ENCODE measurements at regions not wholly inside any gene's neighbourhood (a gene's known extent, or its start where the extent isn't known, plus 50 kb on each side); places are given as distances from the start of the nearest gene placed in this dataset.

DNA sequence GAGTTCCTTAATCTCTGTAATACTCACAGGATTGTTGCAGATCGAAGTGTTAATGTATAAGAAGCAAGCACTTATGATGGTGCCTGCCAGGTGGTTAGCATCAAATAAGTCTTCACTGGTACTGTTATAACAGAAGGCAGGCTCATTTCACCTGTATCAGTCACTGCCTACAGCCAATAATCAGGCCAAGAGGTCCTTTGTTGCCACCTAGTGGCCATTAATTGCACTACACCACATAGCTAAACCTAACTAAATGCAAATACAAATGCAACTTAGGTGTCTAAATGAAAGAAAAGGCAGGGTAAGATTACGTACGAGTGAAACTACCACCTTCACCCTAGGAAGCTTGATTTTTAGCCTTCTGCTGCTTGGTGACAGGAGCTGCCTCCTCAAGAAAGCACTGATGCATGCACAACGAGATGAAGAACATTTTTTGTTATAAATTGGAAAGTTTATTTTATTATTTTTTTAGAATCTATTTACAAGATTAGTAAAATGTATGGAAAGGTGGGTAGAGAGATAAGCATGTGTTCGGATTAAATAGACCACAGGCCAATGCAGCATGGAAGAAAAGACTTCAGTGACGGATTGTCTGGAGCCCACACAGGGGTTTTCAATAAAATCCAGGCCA is 334.8 kb upstream of the CAMK1G start:
- peak; percentile 10 for DNase-seq

DNA sequence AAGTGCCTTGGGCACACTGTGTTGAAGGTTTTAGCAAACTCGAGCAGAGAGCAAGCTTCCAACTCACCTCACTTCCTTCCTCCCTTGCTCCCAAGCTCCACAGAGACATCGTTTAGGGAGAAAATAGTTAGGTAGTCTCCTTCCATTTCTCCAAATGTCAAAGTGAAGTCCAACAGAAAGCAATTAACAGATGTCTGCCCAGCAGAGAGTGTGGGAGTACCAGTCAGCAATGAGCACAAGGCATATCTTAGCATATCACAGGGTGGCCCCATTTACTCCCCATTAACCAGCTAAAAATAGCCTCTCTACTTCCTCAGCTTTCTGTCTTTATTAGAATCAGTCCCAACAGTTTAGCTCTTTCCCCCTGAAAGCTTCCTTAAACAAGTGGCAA is 334.2 kb upstream of the CAMK1G start:
- DNase-seq, result no peak

DNA sequence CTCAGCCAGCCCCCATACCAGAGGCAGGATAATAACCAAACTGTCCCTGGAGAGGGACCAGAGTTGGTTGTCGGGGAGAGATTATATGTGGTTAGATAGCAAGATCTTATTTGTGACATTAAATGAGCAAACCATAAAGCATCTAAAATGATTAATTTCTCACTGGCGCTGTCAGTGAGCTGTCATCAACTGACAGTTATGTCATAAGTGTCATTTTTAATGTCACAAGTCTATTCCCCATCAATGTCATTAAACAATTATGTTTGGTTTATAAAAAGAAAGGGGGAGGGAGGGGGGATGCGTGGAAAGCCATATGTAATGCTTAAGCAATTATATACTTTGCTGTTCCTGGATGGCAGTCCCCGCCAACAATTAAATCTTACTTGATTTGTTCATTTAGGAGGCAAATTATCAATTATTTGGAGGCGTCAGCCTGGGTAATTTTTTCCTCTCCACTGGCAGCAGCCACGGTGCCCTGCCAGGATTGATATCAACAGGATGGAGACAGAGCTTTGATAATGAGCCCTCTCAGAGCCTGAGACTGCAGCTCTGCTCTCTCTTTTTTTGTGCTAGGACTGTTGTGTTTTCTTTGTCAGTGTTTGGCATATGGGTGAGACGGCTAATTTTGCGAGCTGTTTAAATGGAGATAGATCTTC is 333.6 kb upstream of the CAMK1G start:
- DNase-seq, result no peak

GRCh38 chr1:209250861-209251636 is 332.5 kb upstream of the CAMK1G start:
- no peak for DNase-seq

DNA sequence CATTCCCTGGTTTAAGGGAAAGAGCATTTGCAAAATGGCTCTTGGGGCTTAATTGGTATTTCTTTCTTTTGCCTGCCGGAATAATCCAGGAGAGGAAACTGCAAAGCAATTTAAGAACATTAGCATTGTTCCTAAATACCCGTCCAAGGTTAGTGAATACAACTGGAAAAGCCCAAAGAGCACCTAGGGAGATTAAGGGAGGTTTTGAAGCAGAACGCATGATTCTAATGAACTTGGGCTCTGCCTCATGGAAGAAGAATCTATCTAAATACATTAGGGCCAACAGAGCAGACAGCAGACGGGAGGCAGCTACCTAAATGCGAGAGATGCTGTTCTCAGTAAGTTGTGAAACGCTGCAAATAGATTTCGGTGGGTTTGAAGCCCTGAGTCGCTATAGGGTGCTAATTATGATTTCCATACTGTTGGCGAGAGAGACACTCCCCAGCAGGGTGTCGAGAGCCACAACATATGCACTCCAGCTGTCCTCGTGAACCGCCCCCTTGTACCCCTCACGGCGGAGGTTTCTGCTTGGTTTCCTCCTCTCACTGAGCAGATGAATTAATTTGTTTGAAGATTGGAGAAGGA is 326.7 kb upstream of the CAMK1G start:
- DNase-seq, result no peak

- DNase-seq, result no peak
Observed at GRCh38 chr1:209257454-209257853, 326.1 kb upstream of the CAMK1G start.

DNA sequence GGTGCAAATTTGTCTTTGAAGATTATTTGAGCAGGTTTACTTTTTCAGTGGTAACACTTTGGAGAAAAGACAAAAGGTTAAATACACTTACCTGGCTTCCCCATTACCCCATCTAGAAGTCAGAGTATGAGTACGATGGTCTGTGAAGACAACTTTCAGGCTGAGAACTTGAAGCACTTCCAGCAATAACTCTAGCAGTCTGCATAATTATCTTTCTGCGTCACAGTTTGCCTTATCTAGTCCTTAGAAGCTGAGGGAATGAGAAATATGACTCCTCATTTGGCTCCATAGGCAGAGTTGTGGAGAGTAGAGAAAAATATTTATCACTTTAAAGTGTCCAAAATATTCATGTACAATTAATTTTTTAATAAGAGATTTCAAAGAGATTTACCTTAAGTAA is 323.4 kb upstream of the CAMK1G start:
- DNase-seq, result no peak

- DNase-seq, result no peak
Observed at GRCh38 chr1:209262631-209263030, 320.9 kb upstream of the CAMK1G start.

DNA sequence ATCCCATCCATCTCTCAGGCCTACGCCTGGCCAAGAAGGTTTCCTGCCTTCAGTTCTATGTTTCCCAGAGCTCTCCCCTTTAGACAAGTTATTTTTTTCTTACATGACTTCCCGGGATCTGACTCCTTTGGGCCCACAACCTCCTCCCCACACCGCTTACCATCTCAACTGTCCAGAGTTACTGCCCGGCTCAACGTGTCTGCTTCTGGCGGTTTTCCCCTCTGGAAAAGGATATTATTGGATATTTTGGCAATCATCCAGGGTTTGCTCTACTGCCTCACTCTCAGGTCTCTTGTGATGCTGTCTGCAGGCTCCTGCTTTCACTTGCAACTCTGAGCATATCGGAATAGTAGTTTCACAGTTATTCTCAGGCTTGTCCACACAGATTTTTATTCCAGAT is 318.2 kb upstream of the CAMK1G start:
- no peak for DNase-seq

- DNase-seq, result no peak
Observed at GRCh38 chr1:209266590-209267205, 316.8 kb upstream of the CAMK1G start.

- no peak for DNase-seq
Observed at GRCh38 chr1:209267968-209268367, 315.5 kb upstream of the CAMK1G start.

DNA sequence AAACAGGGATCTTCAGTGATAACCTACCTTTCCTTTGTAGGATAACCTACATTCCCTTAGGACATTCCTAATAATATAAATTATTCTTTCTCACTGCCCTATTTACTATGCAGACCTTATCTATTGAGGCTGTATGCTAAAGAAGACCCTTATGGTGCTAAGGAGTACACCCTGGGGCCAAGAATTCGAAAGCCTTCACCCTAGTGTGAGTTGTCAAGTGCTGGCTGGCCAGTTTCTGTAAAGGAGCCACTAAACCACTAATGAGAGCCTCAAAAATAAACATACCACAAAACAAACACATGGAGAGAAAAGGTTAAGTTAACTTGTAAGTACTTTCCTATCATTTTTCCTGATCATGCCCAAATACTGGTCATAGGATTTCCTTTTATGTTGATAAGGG is 315.0 kb upstream of the CAMK1G start:
- no peak for DNase-seq

GRCh38 chr1:209276321-209276720 is 307.2 kb upstream of the CAMK1G start:
- no peak for DNase-seq

DNA sequence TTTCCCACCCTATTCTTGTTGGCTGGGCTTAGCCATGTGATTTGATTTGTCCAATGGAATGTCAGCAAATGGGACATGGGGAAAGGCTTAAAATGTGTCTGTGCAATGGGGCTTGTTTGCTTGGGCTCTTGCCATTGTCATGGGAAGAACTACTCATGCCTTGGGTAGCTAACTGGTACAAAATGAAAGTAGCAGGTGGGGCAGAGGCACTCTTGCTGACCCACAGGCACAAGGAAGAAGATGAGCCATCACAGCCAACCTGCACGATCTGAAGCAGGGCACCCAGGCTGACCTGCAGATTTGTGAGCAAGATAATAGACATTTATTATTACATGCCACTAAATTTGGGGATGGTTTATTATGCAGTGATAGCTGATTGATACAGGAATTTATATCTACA is 305.9 kb upstream of the CAMK1G start:
- no peak for DNase-seq

DNA sequence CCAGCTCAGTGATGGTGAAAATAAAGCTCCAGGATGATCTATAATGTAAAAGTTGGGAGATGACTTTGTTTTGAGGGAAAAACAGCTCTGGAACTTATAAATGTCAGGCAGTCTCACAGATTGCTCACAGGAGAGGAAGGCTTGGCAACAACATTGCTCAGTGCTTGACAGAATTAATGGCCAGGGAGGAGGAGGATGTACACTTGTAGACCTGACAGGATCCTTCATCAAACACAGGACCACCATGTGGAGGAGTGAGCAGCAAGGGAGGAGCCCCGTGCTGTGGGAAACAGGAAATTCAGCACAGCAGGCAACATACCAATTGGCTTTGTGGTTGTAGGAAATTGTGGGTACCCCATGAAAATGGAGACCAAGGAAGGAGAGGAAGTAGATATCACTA is 291.8 kb upstream of the CAMK1G start:
- DNase-seq, result no peak

DNA sequence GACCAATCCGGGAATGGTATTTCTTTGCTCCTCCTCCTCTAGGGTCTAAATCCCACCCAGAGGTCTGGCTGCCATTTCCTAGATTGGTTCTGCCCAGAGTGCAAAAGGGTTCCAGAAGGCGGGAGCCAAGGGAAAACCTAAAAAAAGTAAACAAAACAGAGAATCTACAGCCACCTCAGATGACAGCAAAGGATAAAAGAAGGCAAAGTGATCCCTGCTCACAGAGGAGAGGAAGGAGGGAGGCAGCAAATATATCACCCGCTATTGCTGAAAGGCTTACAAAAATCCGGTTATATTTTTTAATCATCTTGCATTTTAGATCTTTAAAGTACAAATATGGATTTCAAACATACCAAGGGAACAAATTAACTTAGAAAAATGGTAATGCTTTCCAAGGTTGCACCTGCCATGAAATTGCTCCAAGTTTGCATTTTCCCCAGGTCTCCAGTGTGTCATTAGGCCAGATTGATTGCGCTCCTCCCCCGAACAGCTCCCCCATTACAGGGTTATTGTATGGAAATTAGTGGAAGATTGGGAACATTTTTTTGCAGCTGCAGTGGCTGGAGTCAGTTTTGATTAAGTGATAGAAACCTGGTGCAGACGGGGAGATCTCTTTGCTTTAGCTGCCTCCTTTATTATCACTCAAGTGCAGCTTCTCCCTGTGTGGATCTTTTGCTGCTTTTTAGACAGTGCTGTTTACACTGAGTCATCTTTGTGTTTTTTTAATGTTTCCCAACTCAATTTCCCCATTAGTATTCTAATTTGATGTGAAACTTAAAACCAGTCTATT is 280.5 kb upstream of the CAMK1G start:
- DNase-seq, result no peak

GRCh38 chr1:209304166-209304565 is 279.3 kb upstream of the CAMK1G start:
- DNase-seq, result no peak

DNA sequence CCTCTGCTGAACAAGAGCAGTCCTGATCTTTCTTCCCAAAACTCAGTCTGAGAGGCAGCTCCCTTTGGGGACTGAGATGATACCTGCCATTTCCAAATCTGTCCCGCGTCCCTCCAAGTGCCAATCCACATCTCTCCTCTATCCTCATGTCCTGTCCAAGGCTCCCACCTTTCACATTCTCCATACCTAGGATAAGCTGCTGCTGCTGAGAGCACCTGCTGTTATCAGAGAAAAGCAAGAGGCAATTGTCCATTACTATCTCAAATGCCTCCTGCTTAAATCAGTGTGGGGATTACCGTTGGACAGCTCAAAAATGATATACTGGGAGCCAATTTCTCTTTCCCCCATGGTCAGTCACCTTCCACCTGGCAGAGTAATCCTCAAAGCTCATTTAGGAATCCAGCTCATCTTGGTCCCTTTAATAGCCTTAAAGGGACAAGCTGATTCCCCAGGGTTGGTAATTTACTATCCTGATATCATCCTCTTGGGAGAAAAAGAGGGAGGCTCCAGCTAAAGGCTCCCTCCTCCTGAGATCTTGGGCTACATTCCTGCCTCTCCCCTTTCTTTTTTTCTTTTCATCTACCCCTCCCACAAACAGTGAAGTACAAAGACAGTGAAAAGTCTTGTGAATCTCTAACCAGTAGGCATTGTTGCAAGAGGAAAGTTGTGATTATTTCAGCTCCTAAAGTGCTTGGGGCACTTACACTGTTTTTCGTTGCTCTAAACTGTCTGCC is 278.1 kb upstream of the CAMK1G start:
- DNase-seq, result no peak

DNA sequence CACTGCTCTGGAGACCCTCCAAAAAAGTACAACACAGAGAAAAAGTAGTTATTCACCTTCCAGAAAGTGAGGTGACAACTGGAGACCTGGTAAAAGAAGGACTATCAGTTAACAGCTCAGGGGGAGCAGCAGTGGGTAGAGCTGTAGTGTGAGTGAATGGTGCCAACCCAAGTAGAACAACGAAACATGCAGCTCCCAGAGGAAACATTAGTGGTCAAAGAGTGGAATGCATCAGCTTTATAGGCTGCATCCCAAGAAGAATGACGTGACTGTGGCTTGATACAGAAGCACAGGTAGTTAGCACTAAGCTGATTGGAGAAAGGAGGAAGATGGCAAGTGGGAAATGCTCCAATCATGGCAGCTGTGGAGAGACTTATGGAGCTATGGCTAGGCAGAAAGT is 275.7 kb upstream of the CAMK1G start:
- no peak for DNase-seq

- DNase-seq, result no peak
Observed at GRCh38 chr1:209309198-209309597, 274.3 kb upstream of the CAMK1G start.

GRCh38 chr1:209311770-209312169 is 271.7 kb upstream of the CAMK1G start:
- DNase-seq, result no peak

GRCh38 chr1:209316929-209317328 is 266.6 kb upstream of the CAMK1G start:
- DNase-seq, result no peak

Measured in NCI-H187 treated with DMSO at 0.1 percent for 48 hours (cell line).